HUES6 (cell line): ENCODE measurements at regions not wholly inside any gene's neighbourhood (a gene's known extent, or its start where the extent isn't known, plus 50 kb on each side); places are given as distances from the start of the nearest gene placed in this dataset.

ENCODE experiments used
- H3K27ac ChIP-seq: 2 replicates; pipeline ENCODE4 v1.7.0; 2013; ENCODE audit warnings: low read depth, mild to moderate bottlenecking, low read length, inconsistent platforms
- H3K27me3 ChIP-seq: 2 replicates; pipeline ENCODE4 v1.6.1; 2013; ENCODE audit warnings: low read length; ENCODE audit not compliant: control insufficient read depth, insufficient read depth
- H3K36me3 ChIP-seq: 2 replicates; pipeline ENCODE4 v1.6.1; 2013; ENCODE audit warnings: low read length; ENCODE audit not compliant: control insufficient read depth, insufficient read depth
- H3K4me1 ChIP-seq: 2 replicates; pipeline ENCODE4 v1.6.1; 2013; ENCODE audit warnings: low read length; ENCODE audit not compliant: control insufficient read depth, insufficient read depth
- H3K4me3 ChIP-seq: 2 replicates; pipeline ENCODE4 v1.5.1; 2013; ENCODE audit warnings: low read depth, low read length
- H3K9ac ChIP-seq: one replicate; pipeline ENCODE4 v1.6.1; 2013; ENCODE audit warnings: mild to moderate bottlenecking, low read length
- H3K9me3 ChIP-seq: 2 replicates; pipeline ENCODE4 v1.6.1; 2013; ENCODE audit warnings: low read depth, low read length; ENCODE audit not compliant: control insufficient read depth, insufficient read depth

GRCh38 chr16:5377280-5377898 is 279.8 kb upstream of the EEF2KMT start:
- Histone ChIP-seq H3K4me3 (no peak overlapping the region), H3K4me1 (no peaks in the 10 kb centered on the region), H3K9me3 (no peaks in the 10 kb centered on the region), H3K36me3 (no peaks in the 10 kb centered on the region), H3K9ac (no peak overlapping the region), H3K27me3 (no peaks in the 10 kb centered on the region), H3K27ac (no peak overlapping the region)

GRCh38 chr16:5374184-5374583 is 276.6 kb upstream of the EEF2KMT start:
- H3K4me3 ChIP-seq = no peak overlapping the region
- H3K27me3 ChIP-seq = no peaks in the 10 kb centered on the region
- H3K4me1 ChIP-seq = no peaks in the 10 kb centered on the region
- no peaks in the 10 kb centered on the region for H3K36me3 ChIP-seq
- no peaks in the 10 kb centered on the region for H3K9me3 ChIP-seq
- no peak overlapping the region for H3K9ac ChIP-seq
- no peak overlapping the region for H3K27ac ChIP-seq

GRCh38 chr16:5367951-5368350 is 270.4 kb upstream of the EEF2KMT start:
- H3K4me1 ChIP-seq = no peaks in the 10 kb centered on the region
- no peak overlapping the region for H3K9ac ChIP-seq
- H3K27ac ChIP-seq = no peak overlapping the region
- H3K4me3 ChIP-seq = no peak overlapping the region
- no peaks in the 10 kb centered on the region for H3K9me3 ChIP-seq
- no peaks in the 10 kb centered on the region for H3K27me3 ChIP-seq
- no peaks in the 10 kb centered on the region for H3K36me3 ChIP-seq

- Histone ChIP-seq H3K27ac (no peak overlapping the region), H3K9ac (no peak overlapping the region), H3K36me3 (no peaks in the 10 kb centered on the region), H3K27me3 (no peaks in the 10 kb centered on the region), H3K4me3 (no peak overlapping the region), H3K9me3 (no peaks in the 10 kb centered on the region), H3K4me1 (no peaks in the 10 kb centered on the region)
Observed at GRCh38 chr16:5366126-5366525, 268.5 kb upstream of the EEF2KMT start.

- H3K36me3 ChIP-seq = no peaks in the 10 kb centered on the region
- H3K9ac ChIP-seq = no peak overlapping the region
- H3K4me1 ChIP-seq = no peaks in the 10 kb centered on the region
- no peaks in the 10 kb centered on the region for H3K27me3 ChIP-seq
- no peak overlapping the region for H3K27ac ChIP-seq
- H3K4me3 ChIP-seq = no peak overlapping the region
- no peaks in the 10 kb centered on the region for H3K9me3 ChIP-seq
Observed at GRCh38 chr16:5364186-5364585, 266.6 kb upstream of the EEF2KMT start.

GRCh38 chr16:5361322-5361721 is 263.7 kb upstream of the EEF2KMT start:
- Histone ChIP-seq H3K36me3 (no peaks in the 10 kb centered on the region), H3K9me3 (no peaks in the 10 kb centered on the region), H3K27ac (no peak overlapping the region), H3K9ac (no peak overlapping the region), H3K4me1 (no peaks in the 10 kb centered on the region), H3K27me3 (no peaks in the 10 kb centered on the region), H3K4me3 (no peak overlapping the region)

- no peaks in the 10 kb centered on the region for H3K27me3 ChIP-seq
- peaks cover 4% of the 10 kb centered on the region; the same call in 1 of the 2 replicates for H3K4me1 ChIP-seq
- no peaks in the 10 kb centered on the region for H3K9me3 ChIP-seq
- H3K36me3 ChIP-seq = no peaks in the 10 kb centered on the region
- H3K4me3 ChIP-seq = no peak overlapping the region
- no peak overlapping the region for H3K9ac ChIP-seq
- H3K27ac ChIP-seq = no peak overlapping the region
Observed at GRCh38 chr16:5354645-5355044, 257.1 kb upstream of the EEF2KMT start.

- Histone ChIP-seq H3K36me3 (no peaks in the 10 kb centered on the region), H3K9me3 (peaks cover under 1% of the 10 kb centered on the region; the same call in 1 of the 2 replicates), H3K4me3 (no peak overlapping the region), H3K27me3 (no peaks in the 10 kb centered on the region), H3K27ac (no peak overlapping the region), H3K4me1 (peaks cover 6% of the 10 kb centered on the region; the same call in 1 of the 2 replicates), H3K9ac (no peak overlapping the region)
Observed at GRCh38 chr16:5349670-5350517, 252.3 kb upstream of the EEF2KMT start.

- H3K36me3 ChIP-seq = no peaks in the 10 kb centered on the region
- no peaks in the 10 kb centered on the region for H3K27me3 ChIP-seq
- peaks cover 6% of the 10 kb centered on the region; the same call in 1 of the 2 replicates for H3K4me1 ChIP-seq
- no peak overlapping the region for H3K9ac ChIP-seq
- H3K27ac ChIP-seq = no peak overlapping the region
- no peak overlapping the region for H3K4me3 ChIP-seq
- H3K9me3 ChIP-seq = peaks cover 4% of the 10 kb centered on the region; the same call in 1 of the 2 replicates
Observed at GRCh38 chr16:5349101-5349500, 251.5 kb upstream of the EEF2KMT start.

- Histone ChIP-seq H3K36me3 (no peaks in the 10 kb centered on the region), H3K9ac (no peak overlapping the region), H3K4me1 (peaks cover 6% of the 10 kb centered on the region; the same call in 1 of the 2 replicates), H3K27me3 (no peaks in the 10 kb centered on the region), H3K9me3 (peaks cover 4% of the 10 kb centered on the region; the same call in 1 of the 2 replicates), H3K27ac (no peak overlapping the region), H3K4me3 (no peak overlapping the region)
Observed at GRCh38 chr16:5347561-5347960, 250.0 kb upstream of the EEF2KMT start.

- peaks cover 4% of the 10 kb centered on the region; the same call in 1 of the 2 replicates for H3K27me3 ChIP-seq
- H3K4me1 ChIP-seq = no peaks in the 10 kb centered on the region
- H3K27ac ChIP-seq = no peak overlapping the region
- H3K9ac ChIP-seq = no peak overlapping the region
- H3K4me3 ChIP-seq = no peak overlapping the region
- peaks cover 6% of the 10 kb centered on the region; the same call in 1 of the 2 replicates for H3K9me3 ChIP-seq
- no peaks in the 10 kb centered on the region for H3K36me3 ChIP-seq
Observed at GRCh38 chr16:5336941-5337340, 239.3 kb upstream of the EEF2KMT start.
